ENCODE measurements at regions not wholly inside any gene's neighbourhood (a gene's known extent, or its start where the extent isn't known, plus 50 kb on each side); places are given as distances from the start of the nearest gene placed in this dataset.

DNA sequence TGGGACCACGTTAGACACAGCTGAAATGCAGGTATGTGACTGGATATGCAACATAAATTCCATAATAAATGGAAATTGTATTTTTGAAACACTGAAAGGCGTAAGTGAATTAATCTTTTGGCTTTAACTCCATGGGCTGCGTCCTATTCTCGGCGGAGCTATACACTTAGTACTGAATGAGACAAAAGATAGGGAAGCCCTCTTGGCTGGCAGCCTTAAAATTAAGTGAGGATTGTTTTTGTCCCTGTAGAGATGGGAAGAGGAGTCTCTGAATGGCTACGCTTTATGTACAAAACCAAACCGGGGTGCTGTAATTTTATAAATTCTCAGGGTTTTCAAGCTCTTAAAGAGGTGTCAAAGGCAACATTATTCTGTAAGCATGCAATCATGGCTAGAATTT is 429.8 kb downstream of the QKI start:
- DNase-seq (ENCODE audit: extremely low read depth, insufficient read length): no peak
- H3K4me3 ChIP-seq (replicated peaks; ENCODE audit: low read depth, low read length): no peak overlapping the region
- H3K27me3 ChIP-seq (replicated peaks; ENCODE audit: control insufficient read depth, insufficient read depth, low read length): no peaks in the 10 kb centered on the region
- TF ChIP-seq, protein P1, sequence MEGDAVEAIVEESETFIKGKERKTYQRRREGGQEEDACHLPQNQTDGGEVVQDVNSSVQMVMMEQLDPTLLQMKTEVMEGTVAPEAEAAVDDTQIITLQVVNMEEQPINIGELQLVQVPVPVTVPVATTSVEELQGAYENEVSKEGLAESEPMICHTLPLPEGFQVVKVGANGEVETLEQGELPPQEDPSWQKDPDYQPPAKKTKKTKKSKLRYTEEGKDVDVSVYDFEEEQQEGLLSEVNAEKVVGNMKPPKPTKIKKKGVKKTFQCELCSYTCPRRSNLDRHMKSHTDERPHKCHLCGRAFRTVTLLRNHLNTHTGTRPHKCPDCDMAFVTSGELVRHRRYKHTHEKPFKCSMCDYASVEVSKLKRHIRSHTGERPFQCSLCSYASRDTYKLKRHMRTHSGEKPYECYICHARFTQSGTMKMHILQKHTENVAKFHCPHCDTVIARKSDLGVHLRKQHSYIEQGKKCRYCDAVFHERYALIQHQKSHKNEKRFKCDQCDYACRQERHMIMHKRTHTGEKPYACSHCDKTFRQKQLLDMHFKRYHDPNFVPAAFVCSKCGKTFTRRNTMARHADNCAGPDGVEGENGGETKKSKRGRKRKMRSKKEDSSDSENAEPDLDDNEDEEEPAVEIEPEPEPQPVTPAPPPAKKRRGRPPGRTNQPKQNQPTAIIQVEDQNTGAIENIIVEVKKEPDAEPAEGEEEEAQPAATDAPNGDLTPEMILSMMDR (IDR thresholded peaks at IDR 0.05; ENCODE audit: insufficient read depth, low read length, poor library complexity, severe bottlenecking): no peak
- H3K36me3 ChIP-seq (ENCODE audit: control insufficient read depth, insufficient read depth, low read length): no peaks in the 10 kb centered on the region

DNA sequence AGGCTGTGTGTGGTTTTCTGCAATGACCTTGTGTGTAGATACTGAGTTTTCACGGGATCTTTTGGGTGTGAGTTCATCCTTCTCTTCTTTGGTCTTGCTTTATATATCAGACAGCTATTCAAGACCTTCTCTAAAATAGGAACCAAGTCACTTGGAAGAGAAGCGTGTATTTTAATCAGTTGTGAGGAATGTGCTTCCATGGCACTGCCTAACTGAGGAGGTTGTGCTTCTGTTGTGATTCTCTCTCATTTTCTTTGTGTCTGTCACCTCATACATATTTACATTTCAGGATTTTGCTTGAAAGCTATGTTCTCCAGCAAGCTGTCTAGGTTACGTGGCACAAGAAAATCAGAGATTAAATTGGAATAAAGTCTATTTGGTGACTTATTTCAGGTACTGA is 428.7 kb downstream of the QKI start:
- no peak for DNase-seq (ENCODE audit: extremely low read depth, insufficient read length)
- no peaks in the 10 kb centered on the region for H3K36me3 ChIP-seq (ENCODE audit: control insufficient read depth, insufficient read depth, low read length)
- H3K4me3 ChIP-seq (replicated peaks; ENCODE audit: low read depth, low read length): no peak overlapping the region
- H3K27me3 ChIP-seq (replicated peaks; ENCODE audit: control insufficient read depth, insufficient read depth, low read length): no peaks in the 10 kb centered on the region
- TF ChIP-seq, protein P1 (IDR thresholded peaks at IDR 0.05; ENCODE audit: insufficient read depth, low read length, poor library complexity, severe bottlenecking): no peak

DNA sequence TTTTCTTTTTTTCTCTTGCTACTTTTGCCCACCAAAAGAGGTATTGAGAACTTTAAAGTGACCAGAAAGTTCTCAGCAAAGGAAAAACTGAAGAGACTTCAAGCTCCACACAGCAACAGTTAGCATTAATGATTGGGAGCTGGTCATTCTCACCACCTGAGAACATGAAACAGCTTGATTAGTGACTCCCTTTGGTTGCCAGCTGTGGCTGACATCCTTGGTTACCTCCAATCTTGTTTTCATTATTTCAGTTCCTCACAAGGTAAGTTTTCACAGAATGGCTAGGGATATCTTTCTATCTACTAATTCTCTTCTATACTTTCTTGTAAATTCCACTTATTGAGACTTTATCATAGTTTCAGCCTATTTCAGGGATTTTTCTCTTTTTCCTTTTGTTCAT is 427.9 kb downstream of the QKI start:
- H3K27me3 ChIP-seq (replicated peaks; ENCODE audit: control insufficient read depth, insufficient read depth, low read length): no peaks in the 10 kb centered on the region
- no peak overlapping the region for H3K4me3 ChIP-seq (replicated peaks; ENCODE audit: low read depth, low read length)
- no peak for DNase-seq (ENCODE audit: extremely low read depth, insufficient read length)
- H3K36me3 ChIP-seq (ENCODE audit: control insufficient read depth, insufficient read depth, low read length): no peaks in the 10 kb centered on the region
- TF ChIP-seq, protein P1 (IDR thresholded peaks at IDR 0.05; ENCODE audit: insufficient read depth, low read length, poor library complexity, severe bottlenecking): no peak

DNA sequence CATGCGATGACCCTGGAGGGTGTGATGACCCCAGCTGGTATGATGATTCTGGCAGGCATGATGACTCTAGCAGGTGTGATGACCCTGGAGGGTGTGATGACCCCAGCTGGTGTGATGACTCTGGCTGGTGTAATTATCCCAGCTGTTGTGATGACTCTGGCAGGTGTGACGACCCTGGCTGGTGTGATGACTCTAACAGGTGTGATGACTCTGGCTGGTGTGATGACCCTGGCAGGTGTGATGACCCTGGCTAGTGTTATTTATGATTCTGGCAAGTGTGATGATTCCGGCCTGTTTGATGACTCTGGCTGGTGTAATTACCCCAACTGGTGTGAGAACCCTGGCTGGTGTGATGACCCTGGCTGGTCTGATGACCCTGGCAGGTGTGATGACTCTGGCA is 427.2 kb downstream of the QKI start:
- Histone ChIP-seq H3K36me3 (ENCODE audit: control insufficient read depth, insufficient read depth, low read length) (no peaks in the 10 kb centered on the region), H3K27me3 (replicated peaks; ENCODE audit: control insufficient read depth, insufficient read depth, low read length) (no peaks in the 10 kb centered on the region), H3K4me3 (replicated peaks; ENCODE audit: low read depth, low read length) (no peak overlapping the region)
- no peak for DNase-seq (ENCODE audit: extremely low read depth, insufficient read length)
- TF ChIP-seq, protein P1 (IDR thresholded peaks at IDR 0.05; ENCODE audit: insufficient read depth, low read length, poor library complexity, severe bottlenecking): no peak

DNA sequence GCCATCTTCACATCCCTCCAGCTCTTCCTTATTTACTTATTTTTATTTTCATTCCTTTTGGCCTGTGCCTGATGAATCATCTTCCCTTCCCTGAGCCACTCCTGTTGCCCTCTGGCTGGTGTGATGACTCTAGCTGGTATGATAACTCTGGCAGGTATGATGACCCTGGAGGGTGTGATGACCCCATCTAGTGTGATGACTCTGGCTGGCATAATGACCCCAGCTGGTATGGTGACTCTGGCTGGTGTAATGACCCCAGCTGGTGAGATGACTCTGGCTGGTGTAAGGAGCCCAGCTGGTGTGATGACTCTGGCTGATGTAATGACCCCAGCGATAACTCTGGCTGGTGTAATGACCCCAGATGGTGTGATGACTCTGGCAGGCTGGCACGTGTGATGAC is 426.8 kb downstream of the QKI start:
- TF ChIP-seq, protein P1 (IDR thresholded peaks at IDR 0.05; ENCODE audit: insufficient read depth, low read length, poor library complexity, severe bottlenecking): no peak
- DNase-seq (ENCODE audit: extremely low read depth, insufficient read length): no peak
- H3K27me3 ChIP-seq (replicated peaks; ENCODE audit: control insufficient read depth, insufficient read depth, low read length): no peaks in the 10 kb centered on the region

DNA sequence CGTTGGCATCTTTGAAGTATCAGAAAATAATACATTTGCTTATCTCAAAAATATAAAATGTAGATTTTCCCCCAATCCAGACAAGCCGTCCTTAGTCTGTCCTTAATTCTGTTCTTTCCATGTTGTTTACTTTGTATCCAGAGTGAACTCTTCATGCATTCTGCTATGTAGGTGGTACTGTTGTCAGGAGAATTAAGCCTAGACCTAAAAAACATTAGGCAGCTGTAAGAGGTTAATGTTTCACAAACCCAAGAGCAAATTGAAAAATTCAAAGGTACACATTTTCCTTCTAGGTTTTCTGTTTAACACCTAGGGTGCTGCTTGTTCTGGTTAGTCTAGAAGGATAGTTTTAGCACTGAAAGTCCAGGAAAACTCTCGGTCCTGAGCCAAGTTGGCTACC is 426.4 kb downstream of the QKI start:
- H3K27me3 ChIP-seq (replicated peaks; ENCODE audit: control insufficient read depth, insufficient read depth, low read length): no peaks in the 10 kb centered on the region
- TF ChIP-seq, protein P1 (IDR thresholded peaks at IDR 0.05; ENCODE audit: insufficient read depth, low read length, poor library complexity, severe bottlenecking): no peak
- no peak overlapping the region for H3K4me3 ChIP-seq (replicated peaks; ENCODE audit: low read depth, low read length)
- H3K36me3 ChIP-seq (ENCODE audit: control insufficient read depth, insufficient read depth, low read length): no peaks in the 10 kb centered on the region
- DNase-seq (ENCODE audit: extremely low read depth, insufficient read length): no peak

More for the DNA sequence above, 426.8 kb downstream of the QKI start:
- no peak overlapping the region for H3K4me3 ChIP-seq (replicated peaks; ENCODE audit: low read depth, low read length)
- H3K36me3 ChIP-seq (ENCODE audit: control insufficient read depth, insufficient read depth, low read length): no peaks in the 10 kb centered on the region

Measured in GM06990 (cell line).